AG20443 (cell line): ENCODE measurements at regions not wholly inside any gene's neighbourhood (a gene's known extent, or its start where the extent isn't known, plus 50 kb on each side); places are given as distances from the start of the nearest gene placed in this dataset.
"Not testable (repeated sequence)": the region's sequence is repeated elsewhere in the genome, so short reads cannot be mapped to it uniquely, and the experiment has no call there.

ENCODE experiments used
- DNase-seq: peaks from one replicate; pipeline ENCODE4 v3.0.0; 2012; ENCODE audit warnings: low spot score, mixed read lengths

DNA sequence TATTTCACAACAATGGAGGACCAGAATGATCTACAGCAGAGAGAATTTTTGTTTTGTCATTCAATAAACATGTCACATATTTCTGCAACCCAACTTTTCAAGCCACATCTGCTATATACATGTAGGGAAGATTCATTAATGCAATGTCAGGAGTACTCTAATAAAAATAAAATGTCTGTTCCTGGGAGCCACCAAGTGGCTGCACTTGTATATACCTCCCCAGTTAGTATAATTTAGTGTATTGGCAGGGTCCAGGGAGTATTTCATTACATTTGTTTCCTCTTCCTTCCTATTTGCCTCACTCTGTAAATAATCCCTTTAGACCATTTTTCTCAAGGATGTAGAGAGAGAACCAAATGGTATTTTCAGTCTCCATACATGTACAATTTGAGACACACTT, 1169.0 kb downstream of the DIAPH3 start:
- no peak for DNase-seq

DNA sequence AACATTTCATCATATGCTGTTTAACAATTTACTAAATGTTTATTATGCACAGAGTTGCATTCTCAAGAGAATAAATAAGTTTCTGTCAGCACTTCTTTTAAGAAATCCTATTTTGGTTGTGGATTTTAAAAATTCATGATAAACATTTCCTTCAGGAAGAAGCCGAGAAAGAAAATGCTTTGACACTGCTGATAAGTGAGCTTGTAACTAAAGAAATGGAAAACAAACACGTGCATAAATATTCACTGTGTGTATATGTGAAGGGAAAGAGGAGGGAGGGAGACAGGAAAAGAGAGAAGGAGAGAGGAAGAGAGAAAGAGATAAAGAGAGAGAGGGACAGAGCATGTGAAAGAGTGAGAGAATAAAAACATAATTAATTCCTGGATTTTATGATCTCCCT, 1165.0 kb downstream of the DIAPH3 start:
- no peak for DNase-seq

DNA sequence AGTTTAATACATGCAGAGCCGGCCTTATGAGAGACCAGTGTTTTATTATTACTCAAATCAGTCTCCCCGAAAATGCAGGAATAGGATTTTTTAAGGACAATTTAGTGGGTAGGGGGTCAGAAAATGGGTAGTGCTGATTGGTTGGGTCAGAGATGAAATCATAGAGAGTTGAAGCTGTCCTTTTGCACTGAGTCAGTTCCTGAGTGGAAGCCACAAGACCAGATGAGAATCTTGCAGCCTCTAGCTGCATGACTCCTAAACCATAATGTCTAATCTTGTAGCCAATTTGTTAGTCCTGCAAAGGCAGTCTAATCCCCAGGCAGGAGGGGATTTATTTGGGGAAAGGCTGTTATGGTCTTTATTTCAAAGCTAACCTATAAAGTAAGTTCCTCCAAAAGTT, 1163.9 kb downstream of the DIAPH3 start:
- DNase-seq: no peak

DNA sequence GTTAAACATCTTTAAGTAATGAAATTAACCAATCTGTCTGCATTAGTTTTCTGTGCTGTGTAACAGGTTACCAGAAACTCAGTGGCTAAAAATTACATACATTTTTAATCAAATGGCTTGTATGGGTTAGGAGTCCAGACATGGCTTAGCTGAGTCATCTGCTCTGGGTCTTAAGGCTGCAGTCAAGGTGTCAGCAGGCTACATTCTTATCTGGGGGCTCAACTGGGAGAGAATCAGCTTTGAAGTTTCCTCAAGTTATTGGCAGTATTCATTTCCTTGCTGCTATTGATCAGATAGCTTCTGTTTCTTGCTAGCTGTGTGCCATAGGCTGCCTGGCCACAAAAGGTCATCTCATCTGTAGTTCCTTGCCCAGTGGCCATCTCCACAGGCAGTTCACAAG, 1163.0 kb downstream of the DIAPH3 start:
- no peak for DNase-seq

DNA sequence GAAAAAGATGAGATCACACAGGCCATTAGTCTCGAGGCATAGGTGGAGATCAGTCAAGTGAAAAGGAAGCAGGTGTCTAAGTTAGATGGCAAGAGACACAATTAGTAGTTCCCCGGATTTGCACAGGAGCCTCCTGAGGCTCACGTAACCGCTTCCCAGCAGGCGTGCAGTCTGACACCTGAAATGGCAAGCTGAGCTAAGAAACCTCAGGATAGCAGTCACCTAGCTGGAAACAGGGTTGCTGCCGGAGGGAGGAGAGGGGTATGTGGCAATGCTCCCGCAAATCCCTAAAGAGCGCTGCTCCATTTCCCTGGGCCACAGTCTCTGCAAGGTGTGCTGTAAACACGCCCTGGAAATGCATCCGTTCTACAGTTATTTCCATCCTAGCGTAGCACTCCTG, 1151.0 kb downstream of the DIAPH3 start:
- no peak for DNase-seq

DNA sequence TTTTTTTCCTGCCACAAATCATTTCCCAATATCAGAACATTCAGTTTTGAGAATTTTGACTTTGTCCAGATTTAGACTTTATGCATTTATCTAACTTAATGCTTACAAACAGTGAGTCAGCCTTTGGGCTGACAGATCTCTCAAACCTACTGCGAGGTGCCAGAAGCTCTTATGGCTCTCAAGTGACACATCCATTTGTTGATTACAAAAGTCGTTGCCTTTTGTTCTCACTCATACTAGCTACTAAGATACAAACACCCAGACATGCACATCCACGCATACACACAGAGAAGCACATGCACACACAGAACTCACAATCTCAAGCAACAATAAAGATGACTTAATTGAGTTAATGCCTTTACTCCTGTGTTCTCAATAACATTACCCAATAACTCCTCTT, 1147.5 kb downstream of the DIAPH3 start:
- peak; percentile 9 for DNase-seq

DNA sequence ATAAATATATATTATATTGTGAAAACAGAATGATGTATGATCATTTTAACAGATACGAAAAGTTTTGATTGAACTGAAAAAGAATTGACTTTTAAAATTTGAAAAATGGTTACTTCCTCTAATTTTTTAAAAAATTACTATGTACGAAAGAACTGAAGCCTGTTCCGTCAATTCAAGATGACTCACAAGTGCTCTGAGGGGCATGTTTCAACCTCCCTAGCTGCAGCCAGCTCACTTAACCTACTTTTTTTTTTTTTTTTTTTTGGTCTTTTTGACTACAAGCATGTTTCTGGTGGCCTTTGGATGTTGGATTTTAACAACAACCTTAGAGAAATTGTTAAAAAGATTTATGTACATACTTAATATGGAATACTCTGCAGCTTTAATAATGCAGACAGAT, 1139.3 kb downstream of the DIAPH3 start:
- DNase-seq: no peak

DNA sequence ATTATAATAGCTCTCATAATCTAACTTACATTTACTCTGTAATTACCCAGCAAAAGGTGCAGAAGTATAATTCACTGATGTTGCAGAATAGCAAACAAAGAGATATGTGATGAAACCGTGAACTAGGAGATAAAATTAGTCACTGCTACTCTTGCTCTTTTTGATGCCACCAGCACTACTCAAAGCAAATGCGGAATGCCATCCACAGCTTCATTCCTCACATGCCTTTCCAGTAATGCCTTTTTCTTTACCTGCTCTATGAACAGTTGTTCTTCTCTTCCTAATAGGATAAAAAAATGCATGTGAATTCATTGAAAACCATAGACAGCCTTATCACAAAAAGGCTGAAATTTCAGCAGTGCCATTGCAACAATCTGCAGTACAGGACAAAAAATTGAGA, 1129.5 kb downstream of the DIAPH3 start:
- DNase-seq: no peak

DNA sequence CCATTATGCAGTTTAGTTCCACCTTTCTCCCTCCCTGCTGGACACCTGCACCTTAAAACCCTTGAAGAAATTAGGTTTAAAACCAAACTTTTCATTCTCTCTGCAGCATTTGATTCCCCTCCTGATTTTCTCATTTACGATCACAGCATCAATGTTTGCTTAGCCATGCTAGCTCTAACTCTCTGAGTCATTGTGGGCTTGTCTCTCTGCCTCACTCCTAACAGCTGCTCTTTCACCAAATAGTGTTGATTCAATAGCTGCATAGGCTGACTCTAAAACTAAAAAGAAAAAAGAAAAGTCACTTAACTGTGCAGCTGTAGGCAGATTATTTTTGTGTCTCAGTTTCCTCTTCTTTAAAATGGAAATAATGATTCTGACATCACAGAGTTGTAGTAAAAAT, 1124.9 kb downstream of the DIAPH3 start:
- DNase-seq: peak; percentile 28

DNA sequence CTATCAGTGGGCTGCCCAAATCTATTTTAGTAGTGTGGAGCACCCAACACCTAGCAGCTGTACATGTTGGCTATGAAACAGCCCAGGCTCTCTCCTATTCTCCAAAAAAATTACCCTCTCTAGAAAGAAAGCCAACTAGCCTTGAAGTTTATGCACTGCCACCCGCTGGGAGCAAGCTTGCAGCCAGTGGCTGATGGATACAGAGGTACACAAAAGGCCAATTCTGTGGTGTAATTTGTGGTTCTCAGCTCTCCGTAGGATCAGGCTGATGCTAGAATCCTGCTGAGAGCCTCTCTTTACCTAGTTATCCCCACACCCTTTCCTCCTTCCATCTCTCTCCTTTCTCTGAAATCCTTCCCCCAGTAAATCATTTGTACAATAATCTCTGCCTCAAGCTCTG, 1120.7 kb downstream of the DIAPH3 start:
- no peak for DNase-seq

DNA sequence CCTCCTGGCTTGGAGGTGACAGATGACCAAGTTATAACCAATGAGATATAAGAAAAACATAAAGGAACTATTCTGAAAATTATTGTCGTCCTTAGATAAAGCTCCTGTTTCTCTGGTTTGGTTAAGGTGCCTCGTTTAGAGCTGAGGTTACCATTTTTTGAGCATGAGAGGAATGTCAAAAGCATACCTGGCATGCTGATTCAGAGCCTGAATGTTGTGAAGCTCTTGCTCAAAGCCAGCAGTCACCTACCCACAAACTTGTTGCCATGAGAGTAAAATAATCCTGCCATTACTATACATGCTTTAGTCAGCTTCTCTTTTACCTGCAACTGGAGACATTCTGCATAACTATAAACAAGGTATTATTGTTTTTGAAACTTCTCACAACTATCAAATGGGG, 1116.2 kb downstream of the DIAPH3 start:
- DNase-seq: no peak

DNA sequence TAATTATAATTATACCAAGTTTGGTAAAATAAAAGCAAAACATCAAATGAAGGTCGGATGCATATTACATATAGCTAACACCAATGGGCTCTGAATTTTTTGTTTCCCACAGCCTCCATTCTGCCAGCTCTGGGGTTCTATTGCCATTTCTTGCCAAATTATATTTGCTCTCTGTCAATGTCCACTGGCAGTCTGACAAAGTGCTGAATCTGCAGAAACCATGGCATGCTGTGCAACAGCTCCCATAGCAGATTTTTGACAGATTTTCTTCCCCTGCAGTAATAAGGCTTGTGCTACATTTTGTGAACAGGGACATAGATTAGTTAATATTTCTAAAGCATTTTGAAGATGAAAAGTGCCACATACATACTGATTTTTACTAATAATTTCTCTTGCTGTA, 1102.1 kb downstream of the DIAPH3 start:
- DNase-seq: no peak

DNA sequence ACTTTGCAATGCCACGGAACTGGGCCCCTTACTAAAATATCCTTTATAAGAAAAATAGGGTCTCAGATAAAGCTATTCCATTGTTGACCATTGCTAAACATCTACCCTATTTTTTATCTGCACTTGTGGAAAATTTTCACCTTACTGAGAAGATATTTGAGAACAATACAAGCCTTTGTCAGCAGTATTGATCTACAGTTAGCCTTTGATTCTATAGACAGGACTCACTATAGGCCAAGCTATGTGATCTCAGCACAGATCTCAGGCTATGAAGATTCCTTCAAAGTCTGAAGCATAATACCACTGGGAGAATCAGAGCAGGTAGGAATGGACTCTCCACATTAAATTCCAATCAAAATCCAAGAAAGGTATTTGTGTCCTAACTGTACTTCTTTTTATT, 1099.7 kb downstream of the DIAPH3 start:
- DNase-seq: no peak

DNA sequence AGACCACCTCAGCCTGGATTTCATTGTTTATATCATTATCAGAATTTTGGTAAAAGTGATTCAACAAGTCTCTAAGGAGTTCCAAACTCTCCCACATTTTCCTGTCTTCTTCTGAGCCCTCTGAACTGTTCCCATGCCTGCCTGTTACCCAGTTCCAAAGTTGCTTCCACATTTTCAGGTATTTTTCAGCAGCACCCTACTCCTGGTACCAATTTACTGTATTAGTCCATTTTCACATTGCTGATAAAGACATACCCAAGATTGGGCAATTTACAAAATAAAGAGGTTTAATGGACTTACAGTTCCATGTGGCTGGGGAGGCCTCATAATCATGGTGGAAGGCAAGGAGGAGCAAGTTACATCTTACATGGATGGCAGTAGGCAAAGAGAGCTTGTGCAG, 1087.3 kb downstream of the DIAPH3 start:
- DNase-seq: not testable (repeated sequence)

DNA sequence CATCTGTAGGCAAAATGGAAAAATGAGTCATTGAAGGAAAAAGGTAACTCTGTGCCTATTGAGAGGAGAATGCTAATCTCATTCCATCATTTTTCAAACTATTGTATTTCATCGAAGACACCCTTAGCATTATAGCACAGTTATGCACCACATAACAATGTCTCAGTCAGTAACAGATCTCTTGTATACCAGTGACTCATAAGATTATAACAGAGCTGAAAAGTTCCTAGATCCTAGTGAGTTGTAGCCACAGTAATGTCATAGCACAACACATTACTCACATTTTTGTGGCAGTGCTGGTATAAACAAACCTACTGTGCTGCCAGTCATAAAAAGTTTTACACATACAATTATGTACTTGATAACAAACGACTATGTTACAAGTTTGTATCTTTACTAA, 1077.6 kb downstream of the DIAPH3 start:
- DNase-seq: no peak

DNA sequence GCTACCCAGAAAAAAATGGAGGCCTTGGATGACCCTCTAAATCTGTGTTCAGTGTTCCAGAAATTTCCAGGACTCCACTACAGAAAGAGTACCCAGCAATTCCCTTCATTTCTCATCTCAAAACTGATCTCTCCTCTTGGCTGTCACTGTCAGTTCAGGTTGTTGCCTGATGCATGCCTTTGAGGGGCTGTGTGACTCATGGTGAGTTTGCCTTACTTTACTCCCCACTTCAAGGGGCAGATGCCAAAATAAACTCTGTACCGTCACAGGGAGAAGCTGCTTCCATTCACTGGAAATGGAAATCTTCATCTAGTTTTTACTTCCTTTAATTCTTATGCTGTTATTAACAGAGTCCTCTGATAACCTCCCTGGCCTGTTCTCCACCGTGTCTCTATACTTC, 1075.0 kb downstream of the DIAPH3 start:
- peak; percentile 11 for DNase-seq

DNA sequence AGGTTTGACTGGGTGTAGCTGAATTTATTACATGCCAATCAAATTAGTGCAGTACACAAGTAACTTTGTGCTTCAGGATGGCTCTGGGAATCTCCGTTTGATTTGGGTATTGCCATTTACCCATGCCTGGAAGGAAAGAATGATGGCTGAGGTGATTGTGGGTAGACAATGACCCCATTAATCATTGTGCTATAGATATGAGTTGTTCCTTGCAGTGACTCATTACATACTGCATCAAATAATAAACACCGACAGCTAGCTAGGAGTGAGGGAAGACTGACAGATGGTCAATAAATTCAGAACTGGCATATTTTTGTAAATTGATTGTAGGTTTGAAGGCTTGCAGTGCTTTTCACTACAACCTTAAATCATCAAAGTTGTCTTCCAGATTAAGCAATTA, 1069.5 kb downstream of the DIAPH3 start:
- no peak for DNase-seq

DNA sequence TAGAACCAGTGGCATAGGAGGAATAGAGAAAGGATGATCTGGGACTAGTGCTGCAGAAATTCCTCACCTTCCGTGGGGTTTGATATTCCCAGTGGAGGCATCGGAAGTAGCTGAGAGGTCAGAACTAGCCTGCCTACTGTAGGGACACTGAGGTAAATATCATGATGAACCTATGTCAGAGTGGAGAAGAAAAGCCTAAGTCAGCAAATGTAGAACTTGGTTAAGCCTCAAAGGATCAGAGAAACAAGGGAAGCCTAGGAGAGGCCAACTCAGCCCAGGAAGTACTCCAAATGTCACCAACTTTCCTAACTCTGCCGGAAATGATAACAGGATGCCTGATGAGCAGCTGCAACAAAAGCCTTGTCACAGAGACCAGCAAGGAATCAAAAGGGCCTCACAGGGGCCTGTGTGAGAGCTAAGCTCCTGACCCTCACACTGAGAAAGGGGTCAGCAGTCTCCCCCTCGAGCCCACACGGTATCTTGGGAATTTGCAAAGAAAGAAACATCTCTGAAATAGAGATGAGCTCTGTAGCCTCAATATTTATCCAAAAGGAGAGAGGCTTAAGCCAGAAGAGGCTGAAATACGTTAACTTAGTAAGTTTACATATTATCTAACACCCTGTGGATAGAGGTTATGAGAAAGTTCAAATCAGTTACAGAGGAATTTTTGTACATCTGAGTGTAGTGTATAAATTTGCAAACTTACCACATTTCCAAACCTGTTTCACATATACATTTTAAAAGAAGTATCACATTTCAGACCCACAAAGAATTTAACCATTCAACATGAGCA, 1064.3 kb downstream of the DIAPH3 start:
- DNase-seq: no peak

DNA sequence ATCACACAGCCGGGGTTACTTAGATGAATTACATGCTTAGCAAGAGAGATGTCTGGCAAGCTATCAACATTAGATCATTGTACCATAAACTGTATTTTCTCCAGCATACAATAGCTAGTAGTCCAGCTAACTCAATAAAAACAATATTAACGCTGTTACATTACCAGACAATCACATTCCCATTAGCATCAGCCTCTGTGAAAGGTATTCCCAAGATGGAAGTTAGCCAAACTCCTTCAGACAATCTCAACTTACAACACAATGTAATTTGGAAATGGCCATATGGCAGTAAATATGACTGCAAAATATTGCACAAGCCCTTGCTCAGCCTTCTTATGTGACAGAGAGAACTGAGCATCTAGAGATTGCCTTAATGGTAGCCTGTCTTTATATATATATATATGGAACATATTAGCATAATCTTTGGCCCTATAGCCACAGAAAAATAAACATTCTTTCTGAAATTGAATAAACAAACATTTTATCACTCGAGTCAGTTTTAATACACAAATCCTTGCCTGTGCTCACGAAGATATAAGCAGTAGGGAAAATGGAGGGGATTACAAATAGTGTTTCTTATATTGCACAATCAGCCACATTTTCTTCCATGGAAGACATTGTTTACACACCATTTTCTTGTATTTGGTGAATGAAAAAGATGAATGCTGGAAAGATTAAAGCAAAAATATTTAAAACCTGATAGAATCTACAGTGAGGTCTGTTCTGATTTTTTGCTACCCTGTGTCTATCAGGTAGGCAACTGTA, 1060.5 kb downstream of the DIAPH3 start:
- DNase-seq: no peak

DNA sequence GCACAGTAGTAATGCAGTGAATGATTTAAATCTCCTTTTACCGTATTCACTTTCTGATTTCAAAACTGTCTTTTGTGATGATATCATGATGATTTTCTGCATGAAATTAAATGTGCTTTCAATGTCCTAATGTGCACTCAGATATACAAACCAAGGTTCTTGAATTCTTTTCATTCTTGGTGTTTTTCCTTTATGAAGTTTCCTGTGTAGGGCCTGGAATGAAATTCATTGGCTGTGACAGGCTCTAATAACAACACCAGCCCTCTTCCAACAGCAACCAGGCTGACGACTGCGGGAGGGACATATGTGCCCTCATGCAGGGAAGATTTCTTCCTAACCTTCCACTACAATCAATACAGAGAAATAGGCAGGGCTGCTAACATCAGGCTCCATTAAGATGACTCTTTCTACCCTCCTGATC, 1052.0 kb downstream of the DIAPH3 start:
- DNase-seq: peak; percentile 39

DNA sequence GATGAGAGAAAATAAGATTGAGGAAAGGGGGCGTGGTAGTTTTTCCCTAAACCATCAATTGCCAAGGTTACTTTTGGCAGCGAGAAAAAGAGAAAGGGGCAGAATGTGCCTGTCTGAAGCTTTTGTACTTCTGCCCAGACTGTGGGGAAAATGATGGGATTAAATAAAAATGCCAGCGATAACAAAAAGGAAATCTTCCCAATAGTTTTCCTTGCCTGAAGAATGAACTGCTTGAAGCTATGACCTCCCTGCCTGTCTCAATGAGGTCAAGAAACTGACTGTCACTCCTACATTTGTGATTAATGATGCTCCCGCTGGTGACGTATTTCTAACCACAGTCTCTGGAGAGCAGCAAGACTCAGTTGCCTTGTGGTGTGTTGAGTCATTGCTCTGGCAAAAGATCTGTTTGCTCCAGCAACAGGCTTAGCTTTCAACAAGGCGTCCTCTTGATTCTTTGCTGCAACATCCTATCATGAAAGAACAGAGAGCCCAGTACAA, 1051.5 kb downstream of the DIAPH3 start:
- peak; percentile 81 for DNase-seq

DNA sequence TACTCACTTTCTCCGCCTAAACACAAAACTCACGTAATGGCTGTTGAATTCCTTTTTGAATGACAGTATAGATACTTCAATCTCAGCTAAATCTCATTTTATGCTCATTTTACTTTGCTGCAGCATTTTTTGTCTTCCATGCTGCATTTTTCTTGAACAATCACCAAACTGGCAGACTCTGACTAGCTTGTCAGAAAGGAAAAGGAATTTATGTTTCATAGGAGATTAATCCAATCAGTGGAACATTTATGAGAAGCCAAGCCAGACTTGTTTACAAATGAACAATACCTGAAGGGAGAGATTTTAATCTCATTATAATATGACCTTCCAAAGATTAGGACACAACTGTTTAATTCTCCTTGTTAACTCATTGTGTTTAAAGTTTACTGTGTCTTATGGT, 1044.3 kb downstream of the DIAPH3 start:
- DNase-seq: no peak

DNA sequence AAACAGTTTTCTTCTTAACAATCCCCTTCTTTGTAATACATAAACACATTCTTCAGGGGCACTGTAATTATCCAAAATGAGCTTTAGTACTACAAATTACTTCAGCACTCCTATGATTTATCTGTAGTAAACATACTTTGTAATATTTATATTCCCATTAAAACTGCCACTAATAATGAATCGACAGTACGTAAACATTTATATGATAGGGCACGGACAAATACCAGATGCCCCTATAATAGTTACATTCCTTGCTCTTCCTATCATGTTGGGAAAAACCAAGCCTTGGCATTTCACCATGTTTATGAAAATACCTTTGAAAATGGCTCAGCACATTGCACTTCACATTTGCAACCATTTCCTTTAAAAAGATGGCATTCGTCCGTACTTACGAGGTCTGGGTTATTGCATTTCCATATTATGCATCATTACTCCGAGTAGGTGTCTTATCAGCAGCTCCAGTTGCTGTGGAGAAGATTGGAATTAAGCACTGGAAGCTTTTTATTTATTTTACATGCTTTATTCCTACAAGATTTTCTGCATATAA, 1043.4 kb downstream of the DIAPH3 start:
- no peak for DNase-seq
